ENCODE measurements at regions not wholly inside any gene's neighbourhood (a gene's known extent, or its start where the extent isn't known, plus 50 kb on each side); places are given as distances from the start of the nearest gene placed in this dataset.

DNA sequence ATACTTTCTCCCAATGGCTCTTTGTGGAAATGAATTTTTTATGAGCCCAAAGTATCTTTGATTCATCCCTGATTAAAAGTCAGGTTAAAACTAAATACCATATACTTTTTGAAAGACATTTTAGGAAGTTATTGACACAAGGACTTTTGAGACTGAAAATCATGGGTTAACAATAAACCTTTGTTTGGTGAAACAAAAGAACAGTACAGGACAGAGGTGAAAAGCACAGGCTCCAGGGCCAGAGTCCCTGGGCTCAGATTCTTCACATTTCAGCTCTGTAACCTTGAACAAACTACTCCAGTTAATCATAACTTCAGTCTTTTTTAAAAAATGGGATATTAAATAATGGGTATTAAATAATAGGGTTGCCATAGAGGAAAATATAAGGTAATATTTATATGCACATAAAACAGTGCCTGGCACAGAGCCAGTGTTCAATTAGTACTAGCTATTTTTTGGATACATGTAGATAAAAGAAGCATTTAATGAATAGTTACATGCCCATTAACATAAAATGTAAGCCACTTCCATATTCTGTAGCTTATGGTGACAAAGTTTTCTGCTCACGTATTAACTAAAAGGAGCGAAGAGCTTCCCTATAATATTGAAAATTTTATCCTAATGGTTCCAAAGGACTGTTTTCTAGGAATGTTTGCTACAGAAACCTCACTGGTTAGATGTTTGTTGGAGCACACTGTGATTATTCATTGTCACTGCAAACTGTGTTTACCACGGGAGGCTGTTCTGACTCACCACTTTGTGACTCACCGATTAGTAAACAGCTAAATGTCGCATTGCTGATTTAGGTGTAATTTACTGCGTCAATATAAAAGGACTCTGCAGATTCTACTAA is 255.4 kb downstream of the DAD1 start (continued):
- TF ChIP-seq SRSF9 (IDR thresholded peaks at IDR 0.05; ENCODE audit: borderline replicate concordance, insufficient read depth, low read depth, low read length, poor library complexity, severe bottlenecking) (no peak), ZNF691 (CRISPR knock-in tag; IDR thresholded peaks at IDR 0.05; ENCODE audit: borderline replicate concordance, low read depth) (no peak), DNMT3B (CRISPR knock-in tag; conservative IDR thresholded peaks at IDR 0.05) (peak; percentile 99), ARID5B (CRISPR knock-in tag; IDR thresholded peaks at IDR 0.05) (peak; percentile 98), NCOR1 (IDR thresholded peaks at IDR 0.05; ENCODE audit: borderline replicate concordance, low read length) (peak; percentile 59), ZNF737 (CRISPR knock-in tag; IDR thresholded peaks at IDR 0.05; ENCODE audit: borderline replicate concordance) (no peak), WIZ (CRISPR knock-in tag; IDR thresholded peaks at IDR 0.05) (no peak), ZNF549 (CRISPR knock-in tag; IDR thresholded peaks at IDR 0.05) (no peak), ZMYM2 (CRISPR knock-in tag; IDR thresholded peaks at IDR 0.05) (no peak), ZSCAN20 (CRISPR knock-in tag; IDR thresholded peaks at IDR 0.05; ENCODE audit: borderline replicate concordance) (no peak), CCDC6 (CRISPR knock-in tag; IDR thresholded peaks at IDR 0.05) (no peak), IRF2 (CRISPR knock-in tag; IDR thresholded peaks at IDR 0.05) (peak; percentile 73), ZNF83 (CRISPR knock-in tag; IDR thresholded peaks at IDR 0.05; ENCODE audit: borderline replicate concordance) (no peak), NFE2 (CRISPR knock-in tag; IDR thresholded peaks at IDR 0.05) (no peak), CBX2 (IDR thresholded peaks at IDR 0.05; ENCODE audit: low read depth, low read length) (no peak), CBX2 (CRISPR knock-in tag; IDR thresholded peaks at IDR 0.05; ENCODE audit: low read depth) (no peak), ELF3 (CRISPR knock-in tag; IDR thresholded peaks at IDR 0.05) (peak; percentile 75), ZNF292 (CRISPR knock-in tag; IDR thresholded peaks at IDR 0.05; ENCODE audit: borderline replicate concordance, low read depth) (no peak), ARNTL (CRISPR knock-in tag; IDR thresholded peaks at IDR 0.05) (no peak), ZNF607 (CRISPR knock-in tag; IDR thresholded peaks at IDR 0.05; ENCODE audit: borderline replicate concordance) (no peak), CBFB (CRISPR knock-in tag; IDR thresholded peaks at IDR 0.05) (no peak)
- TF ChIP-seq, protein P1, sequence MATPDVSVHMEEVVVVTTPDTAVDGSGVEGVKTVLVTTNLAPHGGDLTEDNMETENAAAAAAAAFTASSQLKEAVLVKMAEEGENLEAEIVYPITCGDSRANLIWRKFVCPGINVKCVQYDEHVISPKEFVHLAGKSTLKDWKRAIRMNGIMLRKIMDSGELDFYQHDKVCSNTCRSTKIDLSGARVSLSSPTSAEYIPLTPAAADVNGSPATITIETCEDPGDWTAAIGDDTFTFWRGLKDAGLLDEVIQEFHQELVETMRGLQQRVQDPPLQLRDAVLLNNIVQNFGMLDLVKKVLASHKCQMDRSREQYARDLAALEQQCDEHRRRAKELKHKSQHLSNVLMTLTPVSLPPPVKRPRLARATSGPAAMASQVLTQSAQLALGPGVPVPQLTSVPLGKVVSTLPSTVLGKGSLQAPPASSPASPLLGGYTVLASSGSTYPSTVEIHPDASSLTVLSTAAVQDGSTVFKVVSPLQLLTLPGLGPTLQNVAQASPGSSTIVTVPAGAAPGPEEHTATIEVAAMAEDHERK (CRISPR knock-in tag; IDR thresholded peaks at IDR 0.05; ENCODE audit: low read depth): no peak
- TF ChIP-seq, protein P2, sequence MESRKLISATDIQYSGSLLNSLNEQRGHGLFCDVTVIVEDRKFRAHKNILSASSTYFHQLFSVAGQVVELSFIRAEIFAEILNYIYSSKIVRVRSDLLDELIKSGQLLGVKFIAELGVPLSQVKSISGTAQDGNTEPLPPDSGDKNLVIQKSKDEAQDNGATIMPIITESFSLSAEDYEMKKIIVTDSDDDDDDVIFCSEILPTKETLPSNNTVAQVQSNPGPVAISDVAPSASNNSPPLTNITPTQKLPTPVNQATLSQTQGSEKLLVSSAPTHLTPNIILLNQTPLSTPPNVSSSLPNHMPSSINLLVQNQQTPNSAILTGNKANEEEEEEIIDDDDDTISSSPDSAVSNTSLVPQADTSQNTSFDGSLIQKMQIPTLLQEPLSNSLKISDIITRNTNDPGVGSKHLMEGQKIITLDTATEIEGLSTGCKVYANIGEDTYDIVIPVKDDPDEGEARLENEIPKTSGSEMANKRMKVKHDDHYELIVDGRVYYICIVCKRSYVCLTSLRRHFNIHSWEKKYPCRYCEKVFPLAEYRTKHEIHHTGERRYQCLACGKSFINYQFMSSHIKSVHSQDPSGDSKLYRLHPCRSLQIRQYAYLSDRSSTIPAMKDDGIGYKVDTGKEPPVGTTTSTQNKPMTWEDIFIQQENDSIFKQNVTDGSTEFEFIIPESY (CRISPR knock-in tag; IDR thresholded peaks at IDR 0.05): no peak

Data from HepG2 (cell line).